ENCODE measurements at regions not wholly inside any gene's neighbourhood (a gene's known extent, or its start where the extent isn't known, plus 50 kb on each side); places are given as distances from the start of the nearest gene placed in this dataset.
"Not testable (repeated sequence)": the region's sequence is repeated elsewhere in the genome, so short reads cannot be mapped to it uniquely, and the experiment has no call there.

- DNase-seq (ENCODE audit: low spot score): no peak
- intact Hi-C loops (cut with DNase I): no loop called here
Observed at GRCh38 chr5:9831823-9832222, 201.7 kb upstream of the TAS2R1 start.

- no peak for DNase-seq (ENCODE audit: low spot score)
- intact Hi-C loops (cut with DNase I): no loop called here
Observed at GRCh38 chr5:9830184-9830583, 200.0 kb upstream of the TAS2R1 start.

GRCh38 chr5:9829621-9830020 lies 199.5 kb upstream of the TAS2R1 start:
- intact Hi-C loops (cut with DNase I): no loop called here
- no peak for DNase-seq (ENCODE audit: low spot score)

GRCh38 chr5:9820691-9821449 lies 190.7 kb upstream of the TAS2R1 start:
- no peak for DNase-seq (ENCODE audit: low spot score)
- intact Hi-C loops (cut with DNase I): no loop called here

GRCh38 chr5:9818340-9818845 lies 188.2 kb upstream of the TAS2R1 start:
- intact Hi-C loops (cut with DNase I): no loop called here
- peak; percentile 66 for DNase-seq (ENCODE audit: low spot score)

GRCh38 chr5:9817819-9818218 lies 187.7 kb upstream of the TAS2R1 start:
- no peak for DNase-seq (ENCODE audit: low spot score)
- intact Hi-C loops (cut with DNase I): no loop called here

- no peak for DNase-seq (ENCODE audit: low spot score)
- intact Hi-C loops (cut with DNase I): no loop called here
Observed at GRCh38 chr5:9815051-9815450, 184.9 kb upstream of the TAS2R1 start.

GRCh38 chr5:9813305-9813704 lies 183.2 kb upstream of the TAS2R1 start:
- no peak for DNase-seq (ENCODE audit: low spot score)
- intact Hi-C loops (cut with DNase I): no loop called here

GRCh38 chr5:9807366-9807765 lies 177.2 kb upstream of the TAS2R1 start:
- DNase-seq (ENCODE audit: low spot score); intact Hi-C loops (cut with DNase I): not testable (repeated sequence)

- no peak for DNase-seq (ENCODE audit: low spot score)
- intact Hi-C loops (cut with DNase I): no loop called here
Observed at GRCh38 chr5:9801908-9802307, 171.8 kb upstream of the TAS2R1 start.

- DNase-seq (ENCODE audit: low spot score): no peak
- intact Hi-C loops (cut with DNase I): no loop called here
Observed at GRCh38 chr5:9799606-9800005, 169.5 kb upstream of the TAS2R1 start.

- intact Hi-C loops (cut with DNase I): no loop called here
- no peak for DNase-seq (ENCODE audit: low spot score)
Observed at GRCh38 chr5:9790276-9790675, 160.1 kb upstream of the TAS2R1 start.

- no peak for DNase-seq (ENCODE audit: low spot score)
- intact Hi-C loops (cut with DNase I): no loop called here
Observed at GRCh38 chr5:9789777-9790176, 159.6 kb upstream of the TAS2R1 start.

- no peak for DNase-seq (ENCODE audit: low spot score)
Observed at GRCh38 chr5:9787861-9788600, 157.9 kb upstream of the TAS2R1 start.

GRCh38 chr5:9786380-9787360 lies 156.5 kb upstream of the TAS2R1 start:
- DNase-seq (ENCODE audit: low spot score): no peak
- intact Hi-C loops (cut with DNase I): no loop called here

More at GRCh38 chr5:9787861-9788600, 157.9 kb upstream of the TAS2R1 start:
- intact Hi-C loops (cut with DNase I): no loop called here

- DNase-seq (ENCODE audit: low spot score): no peak
- intact Hi-C loops (cut with DNase I): no loop called here
Observed at GRCh38 chr5:9785751-9786150, 155.6 kb upstream of the TAS2R1 start.

GRCh38 chr5:9784231-9784630 lies 154.1 kb upstream of the TAS2R1 start:
- intact Hi-C loops (cut with DNase I): no loop called here

GRCh38 chr5:9782826-9783560 lies 152.8 kb upstream of the TAS2R1 start:
- intact Hi-C loops (cut with DNase I): no loop called here
- DNase-seq (ENCODE audit: low spot score): no peak

More at GRCh38 chr5:9784231-9784630, 154.1 kb upstream of the TAS2R1 start:
- no peak for DNase-seq (ENCODE audit: low spot score)

- intact Hi-C loops (cut with DNase I): no loop called here
- DNase-seq (ENCODE audit: low spot score): no peak
Observed at GRCh38 chr5:9781890-9782289, 151.7 kb upstream of the TAS2R1 start.
